HL-60 (cell line): ENCODE measurements at regions not wholly inside any gene's neighbourhood (a gene's known extent, or its start where the extent isn't known, plus 50 kb on each side); places are given as distances from the start of the nearest gene placed in this dataset.

Experiments used
- CTCF ChIP-seq: IDR thresholded peaks from one replicate; pipeline ENCODE4 v1.5.1; 2011; ENCODE audit warnings: low read length, control low read depth, inconsistent platforms; ENCODE audit not compliant: insufficient read depth
- POLR2AphosphoS5 ChIP-seq: IDR thresholded peaks from 2 replicates; pipeline ENCODE4 v1.6.1; 2012; ENCODE audit warnings: low read depth

- TF ChIP-seq CTCF (no peak), POLR2AphosphoS5 (no peak)
Measured at GRCh38 chr11:88050247-88050646, 125.0 kb downstream of the RAB38 start.
